ENCODE measurements at regions not wholly inside any gene's neighbourhood (a gene's known extent, or its start where the extent isn't known, plus 50 kb on each side); places are given as distances from the start of the nearest gene placed in this dataset.

DNA sequence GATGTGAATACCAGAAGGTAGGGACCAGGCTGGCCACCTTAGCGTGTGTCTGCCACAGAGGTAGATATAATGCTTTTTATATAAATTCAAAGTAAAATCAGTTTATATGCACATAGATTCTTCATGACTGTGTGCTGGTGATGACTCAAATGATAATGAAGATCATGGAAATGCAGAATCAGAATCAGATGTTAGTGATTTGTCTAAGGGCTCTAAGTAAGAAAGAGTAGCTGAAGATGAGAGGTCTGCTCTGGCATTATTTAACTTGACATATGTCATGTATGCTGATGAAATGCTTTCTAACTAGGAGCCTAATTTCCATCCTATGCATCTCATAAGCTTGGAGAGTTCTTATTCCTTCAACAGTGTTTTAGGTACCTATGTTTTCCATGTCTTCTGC lies 50.3 kb upstream of the DPH6 start:
- DNase-seq (ENCODE audit: low read depth) = no peak
- no peak overlapping the region for H3K4me3 ChIP-seq (ENCODE audit: low read depth, low read length)
- TF ChIP-seq, protein P1, sequence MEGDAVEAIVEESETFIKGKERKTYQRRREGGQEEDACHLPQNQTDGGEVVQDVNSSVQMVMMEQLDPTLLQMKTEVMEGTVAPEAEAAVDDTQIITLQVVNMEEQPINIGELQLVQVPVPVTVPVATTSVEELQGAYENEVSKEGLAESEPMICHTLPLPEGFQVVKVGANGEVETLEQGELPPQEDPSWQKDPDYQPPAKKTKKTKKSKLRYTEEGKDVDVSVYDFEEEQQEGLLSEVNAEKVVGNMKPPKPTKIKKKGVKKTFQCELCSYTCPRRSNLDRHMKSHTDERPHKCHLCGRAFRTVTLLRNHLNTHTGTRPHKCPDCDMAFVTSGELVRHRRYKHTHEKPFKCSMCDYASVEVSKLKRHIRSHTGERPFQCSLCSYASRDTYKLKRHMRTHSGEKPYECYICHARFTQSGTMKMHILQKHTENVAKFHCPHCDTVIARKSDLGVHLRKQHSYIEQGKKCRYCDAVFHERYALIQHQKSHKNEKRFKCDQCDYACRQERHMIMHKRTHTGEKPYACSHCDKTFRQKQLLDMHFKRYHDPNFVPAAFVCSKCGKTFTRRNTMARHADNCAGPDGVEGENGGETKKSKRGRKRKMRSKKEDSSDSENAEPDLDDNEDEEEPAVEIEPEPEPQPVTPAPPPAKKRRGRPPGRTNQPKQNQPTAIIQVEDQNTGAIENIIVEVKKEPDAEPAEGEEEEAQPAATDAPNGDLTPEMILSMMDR (IDR thresholded peaks at IDR 0.05; ENCODE audit: low read depth, low read length, missing control alignments) = no peak
- in situ Hi-C loops (cut with HindIII; ENCODE audit: low sequenced_read_pairs) = no loop called here

DNA sequence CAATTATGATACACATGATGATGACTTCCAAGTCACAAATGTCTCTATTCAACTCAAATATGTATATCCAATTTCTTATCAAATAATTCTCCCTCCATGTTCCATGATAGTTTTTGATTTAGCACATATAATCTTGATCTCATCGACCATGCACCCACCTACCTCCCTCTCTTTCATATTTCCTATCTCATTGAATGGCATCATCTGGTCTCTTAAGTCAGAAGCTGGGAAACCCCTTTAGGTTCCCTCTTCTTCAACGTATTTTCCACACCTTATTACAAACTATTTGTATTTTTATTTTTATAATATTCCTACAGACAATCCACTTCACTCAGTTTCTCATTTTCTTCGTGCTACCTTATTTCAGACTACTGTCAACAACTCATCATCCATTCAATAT lies 56.9 kb upstream of the DPH6 start:
- in situ Hi-C loops (cut with HindIII; ENCODE audit: low sequenced_read_pairs) = no loop called here
- TF ChIP-seq, protein P1 (IDR thresholded peaks at IDR 0.05; ENCODE audit: low read depth, low read length, missing control alignments) = no peak

GRCh38 chr15:35603301-35603700 lies 57.3 kb upstream of the DPH6 start:
- DNase-seq (ENCODE audit: low read depth) = peak; percentile 28
- H3K4me3 ChIP-seq (ENCODE audit: low read depth, low read length) = no peak overlapping the region
- TF ChIP-seq, protein P1 (IDR thresholded peaks at IDR 0.05; ENCODE audit: low read depth, low read length, missing control alignments) = no peak
- in situ Hi-C loops (cut with HindIII; ENCODE audit: low sequenced_read_pairs) = no loop called here

More for the DNA sequence above, 56.9 kb upstream of the DPH6 start:
- DNase-seq (ENCODE audit: low read depth) = no peak
- no peak overlapping the region for H3K4me3 ChIP-seq (ENCODE audit: low read depth, low read length)

DNA sequence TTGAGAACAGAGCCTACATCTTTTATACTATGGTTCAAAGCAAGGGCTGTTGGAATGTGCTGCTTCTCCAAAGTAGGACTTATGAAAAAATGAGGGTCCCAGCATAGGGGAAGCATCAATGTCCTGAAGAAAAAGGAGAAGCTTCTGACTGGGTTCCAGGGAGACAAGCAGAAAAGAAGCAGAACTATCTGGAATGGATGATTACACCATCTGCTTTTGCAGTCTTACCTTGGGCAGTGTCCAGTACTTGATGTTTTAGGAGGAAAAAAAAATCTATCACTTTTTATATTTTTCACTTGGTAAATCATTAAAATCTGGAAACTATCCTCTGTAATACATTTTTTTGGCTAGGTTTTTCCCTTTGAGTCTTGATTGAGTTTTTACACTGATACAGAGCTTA lies 57.9 kb upstream of the DPH6 start:
- in situ Hi-C loops (cut with HindIII; ENCODE audit: low sequenced_read_pairs) = no loop called here
- TF ChIP-seq, protein P1 (IDR thresholded peaks at IDR 0.05; ENCODE audit: low read depth, low read length, missing control alignments) = no peak
- H3K4me3 ChIP-seq (ENCODE audit: low read depth, low read length) = no peak overlapping the region
- no peak for DNase-seq (ENCODE audit: low read depth)

DNA sequence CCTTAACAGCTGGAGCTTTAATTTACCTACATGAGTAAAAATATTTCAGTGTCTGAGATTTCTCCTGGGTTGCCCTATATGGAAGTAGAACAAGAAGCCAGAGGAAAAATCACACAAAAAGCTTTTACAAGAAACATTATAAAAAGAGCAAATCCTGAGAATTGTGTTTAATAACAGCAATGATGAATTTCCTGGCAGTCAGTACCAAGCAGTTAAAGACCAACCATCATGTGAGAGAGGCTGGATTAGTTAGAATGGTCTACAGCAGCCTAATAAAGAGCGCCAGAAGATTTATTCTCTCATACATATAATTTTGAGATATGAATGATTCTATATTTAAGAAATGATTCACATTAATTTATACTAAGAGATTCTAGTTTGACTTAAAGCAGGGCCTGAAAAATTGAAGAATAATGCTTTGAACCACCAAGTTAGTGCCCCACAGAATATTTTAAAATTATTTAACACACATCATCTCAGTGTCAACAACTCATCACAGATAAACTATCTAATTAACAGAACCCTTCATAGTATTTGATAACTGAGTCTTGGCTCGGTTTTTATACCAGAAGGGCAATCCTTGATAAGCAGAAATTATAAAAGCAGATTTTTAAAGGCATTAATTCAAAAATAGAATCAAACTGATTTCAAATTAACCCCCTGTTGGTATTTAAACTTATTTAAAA lies 59.9 kb upstream of the DPH6 start:
- in situ Hi-C loops (cut with HindIII; ENCODE audit: low sequenced_read_pairs) = no loop called here
- DNase-seq (ENCODE audit: low read depth) = no peak
- H3K4me3 ChIP-seq (ENCODE audit: low read depth, low read length) = no peak overlapping the region
- TF ChIP-seq, protein P1 (IDR thresholded peaks at IDR 0.05; ENCODE audit: low read depth, low read length, missing control alignments) = no peak

DNA sequence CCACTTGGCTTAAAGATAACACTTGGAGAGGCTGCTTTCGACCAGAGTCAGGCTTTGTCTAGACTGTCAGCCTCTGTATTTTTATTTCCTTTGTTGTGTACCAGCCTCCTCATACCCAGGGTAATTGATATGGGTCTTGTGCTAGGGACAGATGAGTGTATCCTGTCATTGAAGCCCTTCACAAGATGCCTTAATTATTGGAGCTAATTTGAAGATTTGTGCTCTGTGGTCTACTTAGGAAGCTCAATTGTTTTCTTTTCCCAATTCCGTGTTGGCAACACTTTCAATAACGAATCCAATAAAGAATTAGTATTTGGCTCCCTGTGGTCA lies 60.5 kb upstream of the DPH6 start:
- TF ChIP-seq, protein P1 (IDR thresholded peaks at IDR 0.05; ENCODE audit: low read depth, low read length, missing control alignments) = no peak
- no peak overlapping the region for H3K4me3 ChIP-seq (ENCODE audit: low read depth, low read length)
- no peak for DNase-seq (ENCODE audit: low read depth)
- in situ Hi-C loops (cut with HindIII; ENCODE audit: low sequenced_read_pairs) = no loop called here
